Panc1 (cell line): ENCODE measurements at regions not wholly inside any gene's neighbourhood (a gene's known extent, or its start where the extent isn't known, plus 50 kb on each side); places are given as distances from the start of the nearest gene placed in this dataset.

Experiments used
- CTCF ChIP-seq: fragments of 450-650 bp; IDR thresholded peaks from 2 replicates; pipeline ENCODE4 v1.5.1; 2017; ENCODE audit warnings: mild to moderate bottlenecking
- POLR2AphosphoS5 ChIP-seq: IDR thresholded peaks from 2 replicates; pipeline ENCODE4 v1.6.1; 2012; ENCODE audit warnings: mild to moderate bottlenecking, low read depth, low read length, moderate library complexity
- REST ChIP-seq, 2 experiments: IDR thresholded peaks; 2 replicates each; pipeline ENCODE4 v1.6.1; 2011 to 2012; ENCODE audit warnings: low read depth in 2 of 2, control low read depth in 1 of 2, low read length in 1 of 2, mild to moderate bottlenecking in 1 of 2, moderate library complexity in 1 of 2; ENCODE audit not compliant: insufficient read depth in 1 of 2
- TCF7L2 ChIP-seq: IDR thresholded peaks from 2 replicates; pipeline ENCODE4 v1.6.1; 2011; ENCODE audit warnings: mild to moderate bottlenecking, low read depth, low read length, inconsistent platforms

- TF ChIP-seq POLR2AphosphoS5 (no peak), TCF7L2 (no peak), CTCF (no peak), REST (IDR thresholded peaks at IDR 0.05; ENCODE audit: insufficient read depth in 1 of 2, low read depth in 2 of 2, low read length in 1 of 2) (no peak)
Measured at GRCh38 chr12:30361145-30361544, 334.5 kb downstream of the IPO8 start.
